ENCODE measurements at regions not wholly inside any gene's neighbourhood (a gene's known extent, or its start where the extent isn't known, plus 50 kb on each side); places are given as distances from the start of the nearest gene placed in this dataset.
"Not testable (repeated sequence)": the region's sequence is repeated elsewhere in the genome, so short reads cannot be mapped to it uniquely, and the experiment has no call there.

DNA sequence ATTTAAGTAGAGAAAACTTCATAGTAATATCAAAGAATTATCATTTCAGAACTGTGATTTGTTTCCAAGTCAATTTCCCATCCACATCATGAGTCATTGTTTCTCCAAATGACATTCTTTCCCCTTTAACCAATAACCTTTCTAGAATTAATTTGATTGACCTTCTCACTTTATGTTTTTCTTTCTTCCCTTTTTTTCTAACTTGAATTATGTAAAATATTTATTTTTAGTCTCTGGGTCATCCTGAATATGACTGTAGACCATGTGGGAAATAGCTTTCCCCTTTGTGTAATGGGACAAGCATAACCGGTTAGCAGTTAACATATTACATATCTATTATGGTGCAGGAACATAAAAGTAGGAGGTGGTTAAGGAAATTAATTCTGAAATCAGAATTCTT lies 291.1 kb downstream of the GJA1 start:
- H3K4me3 ChIP-seq (ENCODE audit: low read depth, low read length) = no peak overlapping the region
- TF ChIP-seq, protein P1, sequence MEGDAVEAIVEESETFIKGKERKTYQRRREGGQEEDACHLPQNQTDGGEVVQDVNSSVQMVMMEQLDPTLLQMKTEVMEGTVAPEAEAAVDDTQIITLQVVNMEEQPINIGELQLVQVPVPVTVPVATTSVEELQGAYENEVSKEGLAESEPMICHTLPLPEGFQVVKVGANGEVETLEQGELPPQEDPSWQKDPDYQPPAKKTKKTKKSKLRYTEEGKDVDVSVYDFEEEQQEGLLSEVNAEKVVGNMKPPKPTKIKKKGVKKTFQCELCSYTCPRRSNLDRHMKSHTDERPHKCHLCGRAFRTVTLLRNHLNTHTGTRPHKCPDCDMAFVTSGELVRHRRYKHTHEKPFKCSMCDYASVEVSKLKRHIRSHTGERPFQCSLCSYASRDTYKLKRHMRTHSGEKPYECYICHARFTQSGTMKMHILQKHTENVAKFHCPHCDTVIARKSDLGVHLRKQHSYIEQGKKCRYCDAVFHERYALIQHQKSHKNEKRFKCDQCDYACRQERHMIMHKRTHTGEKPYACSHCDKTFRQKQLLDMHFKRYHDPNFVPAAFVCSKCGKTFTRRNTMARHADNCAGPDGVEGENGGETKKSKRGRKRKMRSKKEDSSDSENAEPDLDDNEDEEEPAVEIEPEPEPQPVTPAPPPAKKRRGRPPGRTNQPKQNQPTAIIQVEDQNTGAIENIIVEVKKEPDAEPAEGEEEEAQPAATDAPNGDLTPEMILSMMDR (IDR thresholded peaks at IDR 0.05; ENCODE audit: low read depth, low read length) = no peak

DNA sequence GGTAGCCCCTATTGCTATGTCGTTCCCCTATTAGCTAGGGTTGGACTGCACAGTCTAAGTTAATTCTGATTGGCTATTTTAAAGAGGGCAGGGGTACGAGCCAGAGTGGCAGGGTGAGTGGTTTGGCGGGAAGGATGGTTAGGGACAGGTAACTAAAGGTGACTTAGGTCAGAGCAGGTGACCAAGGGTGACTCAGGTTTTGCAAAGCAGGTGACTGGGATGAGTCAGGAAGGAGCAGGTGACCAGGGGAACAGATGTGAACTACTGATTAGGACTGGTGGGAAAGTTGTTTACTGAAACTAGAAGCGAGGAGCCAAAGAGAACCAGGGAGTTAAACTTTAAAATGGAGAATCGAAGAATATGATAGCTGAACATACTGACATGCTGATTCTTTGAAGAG lies 295.2 kb downstream of the GJA1 start:
- TF ChIP-seq, protein P1 (IDR thresholded peaks at IDR 0.05; ENCODE audit: low read depth, low read length) = no peak
- H3K4me3 ChIP-seq (ENCODE audit: low read depth, low read length) = no peak overlapping the region

DNA sequence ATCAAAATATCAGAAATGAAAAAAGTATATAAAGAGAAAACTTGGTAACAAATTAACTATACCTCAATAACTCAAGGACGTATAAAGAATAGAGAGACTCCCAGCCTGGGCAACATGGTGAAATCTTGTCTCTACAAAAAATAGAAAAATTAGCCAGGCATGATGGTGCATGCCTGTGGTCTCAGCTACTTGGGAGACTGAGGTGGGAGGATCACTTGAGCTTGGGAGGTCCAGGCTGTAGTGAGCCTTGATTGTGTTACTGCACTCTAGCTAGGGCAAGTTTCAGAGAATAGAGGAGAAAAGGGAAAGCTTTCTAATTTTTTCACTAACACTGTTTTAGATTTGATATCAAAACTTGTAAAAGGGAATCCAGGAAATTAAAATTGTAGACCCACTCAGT lies 295.9 kb downstream of the GJA1 start:
- TF ChIP-seq, protein P1 (IDR thresholded peaks at IDR 0.05; ENCODE audit: low read depth, low read length) = no peak
- H3K4me3 ChIP-seq (ENCODE audit: low read depth, low read length) = no peak overlapping the region

DNA sequence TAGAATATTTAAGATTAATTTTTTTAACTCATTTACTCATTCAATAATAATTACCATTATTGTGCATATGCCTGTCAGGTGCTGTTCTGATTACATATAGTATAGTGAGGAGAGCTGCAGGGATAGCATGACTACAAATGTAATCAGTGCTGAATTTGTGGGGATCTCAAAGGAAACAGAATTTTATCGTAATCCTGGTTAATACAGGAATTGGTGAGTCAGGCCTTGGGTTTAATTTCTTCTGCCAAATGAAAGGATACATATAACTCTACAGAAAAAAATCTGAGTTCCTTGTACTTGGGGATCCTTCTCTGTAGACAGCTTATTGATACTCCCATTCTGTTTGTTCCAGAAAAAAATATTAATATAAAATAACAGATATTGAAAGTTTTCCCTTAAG lies 297.2 kb downstream of the GJA1 start:
- no peak overlapping the region for H3K4me3 ChIP-seq (ENCODE audit: low read depth, low read length)
- TF ChIP-seq, protein P1 (IDR thresholded peaks at IDR 0.05; ENCODE audit: low read depth, low read length) = no peak

DNA sequence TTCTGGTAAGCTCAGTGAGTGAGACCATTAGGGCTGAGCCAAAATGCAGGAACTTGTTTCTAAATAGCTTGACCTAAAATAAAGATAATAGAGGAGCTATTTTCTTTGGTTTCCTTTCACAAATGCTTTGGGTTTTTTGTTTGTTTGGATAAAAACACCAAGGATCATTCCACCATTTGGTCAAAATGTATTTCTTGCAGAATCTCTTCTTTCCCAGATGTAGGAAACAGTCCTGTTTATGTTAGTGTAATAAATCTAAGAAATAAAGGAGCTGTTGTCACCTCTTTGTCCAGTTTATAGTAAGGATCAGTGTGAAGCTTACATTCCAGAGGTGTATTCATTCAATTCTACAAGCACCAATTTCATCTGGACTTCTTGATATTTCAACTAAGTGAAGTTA lies 297.8 kb downstream of the GJA1 start:
- H3K4me3 ChIP-seq (ENCODE audit: low read depth, low read length) = no peak overlapping the region
- TF ChIP-seq, protein P1 (IDR thresholded peaks at IDR 0.05; ENCODE audit: low read depth, low read length) = no peak

DNA sequence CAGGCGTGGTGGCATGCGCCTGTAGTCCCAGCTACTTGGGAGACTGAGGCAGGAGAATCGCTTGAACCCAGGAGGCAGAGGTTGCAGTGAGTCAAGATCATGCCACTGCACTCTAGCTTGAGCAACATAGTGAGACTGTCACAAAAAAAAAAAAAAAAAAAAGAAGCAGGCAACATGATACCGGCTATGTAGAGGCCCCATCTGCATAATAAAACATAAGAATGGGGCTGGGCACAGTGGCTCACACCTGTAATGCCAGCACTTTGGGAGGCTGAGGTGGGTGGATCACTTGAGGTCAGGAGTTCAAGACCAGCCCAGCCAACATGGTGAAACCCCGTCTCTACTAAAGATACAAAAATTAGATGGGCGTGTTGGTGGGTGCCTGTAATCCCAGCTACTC lies 304.7 kb downstream of the GJA1 start:
- H3K4me3 ChIP-seq (ENCODE audit: low read depth, low read length) = not testable (repeated sequence)

DNA sequence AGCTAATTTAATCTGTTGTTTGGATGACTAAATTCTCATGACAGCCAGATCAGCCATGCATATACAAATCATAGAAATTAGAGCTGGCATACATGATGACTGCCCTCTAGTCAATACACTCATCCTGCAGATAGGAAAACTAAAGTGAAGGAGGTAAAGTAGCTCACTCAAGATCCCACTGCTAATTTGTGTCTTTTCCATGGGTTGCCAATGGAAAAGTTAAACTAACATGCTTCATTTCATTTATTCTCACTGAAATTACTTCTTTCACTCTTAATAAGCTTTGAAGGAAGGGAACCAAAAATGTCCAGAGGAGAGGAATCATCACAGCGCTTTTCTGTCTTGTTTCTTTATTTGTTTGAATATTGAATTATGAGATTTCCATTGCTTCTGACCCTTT lies 308.2 kb downstream of the GJA1 start:
- TF ChIP-seq, protein P1 (IDR thresholded peaks at IDR 0.05; ENCODE audit: low read depth, low read length) = no peak
- no peak overlapping the region for H3K4me3 ChIP-seq (ENCODE audit: low read depth, low read length)

DNA sequence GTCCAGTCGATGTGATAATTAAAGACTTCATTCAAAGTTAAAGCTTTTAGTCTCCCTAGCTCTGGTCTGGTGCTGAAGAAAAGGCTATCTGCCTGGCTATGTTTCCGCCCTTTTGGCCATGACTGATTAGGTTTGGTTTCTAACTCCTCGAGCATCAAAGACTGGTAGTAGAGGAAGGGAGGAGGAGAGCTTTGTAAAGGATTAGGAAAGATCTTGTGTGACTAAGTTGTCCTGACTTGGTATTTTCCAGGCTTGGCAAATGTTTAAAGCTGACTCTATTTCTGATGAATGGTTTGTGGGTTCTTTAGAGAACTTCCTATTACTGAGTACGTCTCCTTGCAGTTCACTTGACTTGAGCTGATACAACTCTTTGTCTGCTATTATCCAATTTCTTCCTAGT lies 312.9 kb downstream of the GJA1 start:
- TF ChIP-seq, protein P1 (IDR thresholded peaks at IDR 0.05; ENCODE audit: low read depth, low read length) = no peak
- no peak overlapping the region for H3K4me3 ChIP-seq (ENCODE audit: low read depth, low read length)

All from WI38 (cell line).